ENCODE measurements at regions not wholly inside any gene's neighbourhood (a gene's known extent, or its start where the extent isn't known, plus 50 kb on each side); places are given as distances from the start of the nearest gene placed in this dataset.

DNA sequence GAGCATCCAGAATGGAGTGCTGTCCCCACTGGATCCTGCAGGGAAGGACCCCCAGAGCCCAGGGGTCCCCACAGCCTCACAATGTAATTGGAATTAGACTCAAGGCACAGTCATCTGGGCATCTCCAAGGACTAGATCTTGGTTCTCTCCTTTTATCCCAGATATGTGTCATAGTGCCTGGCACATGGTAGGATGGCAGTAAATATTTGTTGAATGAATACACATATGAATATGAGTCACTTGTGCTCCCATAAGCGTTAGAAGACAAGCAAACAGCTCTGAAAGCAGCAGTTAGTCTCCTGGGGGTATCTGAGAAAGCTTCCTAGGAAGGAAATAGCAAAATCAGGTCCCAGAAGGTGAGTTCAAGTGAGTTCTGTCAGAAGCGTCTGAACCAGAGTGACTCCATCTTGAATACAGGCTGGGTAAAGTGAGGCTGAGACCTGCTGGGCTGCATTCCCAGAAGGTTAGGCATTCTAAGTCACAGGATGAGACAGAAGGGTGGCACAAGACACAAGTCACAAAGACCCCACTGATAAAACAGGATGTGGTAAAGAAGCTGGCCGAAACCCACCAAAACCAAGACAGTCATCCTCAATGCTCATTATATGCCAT lies 234.1 kb upstream of the ID2 start:
- Histone ChIP-seq H3K27me3 (replicated peaks; ENCODE audit: control insufficient read depth, insufficient read depth, low read length, poor library complexity, severe bottlenecking) (no peaks in the 10 kb centered on the region), H3K4me1 (ENCODE audit: control insufficient read depth, insufficient read depth, low read length, poor library complexity, severe bottlenecking) (no peaks in the 10 kb centered on the region), H3K4me3 (ENCODE audit: insufficient read depth, low read depth, low read length, poor library complexity, severe bottlenecking) (no peak overlapping the region), H3K9me3 (ENCODE audit: control insufficient read depth, low read length) (no peaks in the 10 kb centered on the region), H3K36me3 (ENCODE audit: control insufficient read depth, insufficient read depth, low read length) (no peaks in the 10 kb centered on the region), H3K27ac (ENCODE audit: insufficient read depth, low read length, poor library complexity, severe bottlenecking) (no peak overlapping the region)
- no peak for DNase-seq

DNA sequence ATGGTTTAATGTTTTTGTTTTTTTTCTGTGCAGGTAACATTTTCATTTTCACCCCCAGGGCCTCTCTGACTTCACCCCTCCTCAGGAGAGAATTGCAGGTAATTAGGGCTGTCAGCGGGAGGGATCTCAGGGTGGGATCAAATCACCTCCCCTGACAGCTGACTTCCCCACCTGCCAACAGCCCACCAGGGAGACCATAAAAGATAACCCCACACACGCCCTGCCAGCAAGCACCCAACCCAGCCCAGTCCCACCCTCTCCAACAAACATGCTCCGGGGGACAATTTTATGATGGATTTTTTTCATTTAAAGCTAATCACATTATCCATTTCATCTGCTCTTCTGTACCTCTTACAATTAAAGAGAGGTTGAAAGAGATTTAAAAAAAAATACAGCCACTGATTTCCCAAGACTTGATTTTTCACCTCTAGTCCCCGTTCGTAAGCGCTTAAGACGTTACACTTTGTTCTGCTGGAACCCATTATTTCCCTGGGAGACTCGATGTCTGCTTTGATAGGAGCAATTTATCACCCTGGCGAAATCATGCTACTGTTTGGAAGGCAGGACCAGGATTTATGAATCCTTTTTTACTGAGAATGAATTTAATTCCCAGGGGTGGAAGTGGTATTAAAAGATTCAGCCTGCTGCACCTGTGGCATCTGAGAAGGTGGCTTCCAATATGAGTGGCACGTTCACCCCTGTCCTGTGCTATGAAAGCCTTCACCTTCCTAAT lies 232.9 kb upstream of the ID2 start:
- Histone ChIP-seq H3K4me1 (ENCODE audit: control insufficient read depth, insufficient read depth, low read length, poor library complexity, severe bottlenecking) (no peaks in the 10 kb centered on the region), H3K27ac (ENCODE audit: insufficient read depth, low read length, poor library complexity, severe bottlenecking) (no peak overlapping the region), H3K36me3 (ENCODE audit: control insufficient read depth, insufficient read depth, low read length) (no peaks in the 10 kb centered on the region), H3K27me3 (replicated peaks; ENCODE audit: control insufficient read depth, insufficient read depth, low read length, poor library complexity, severe bottlenecking) (no peaks in the 10 kb centered on the region), H3K9me3 (ENCODE audit: control insufficient read depth, low read length) (no peaks in the 10 kb centered on the region), H3K4me3 (ENCODE audit: insufficient read depth, low read depth, low read length, poor library complexity, severe bottlenecking) (no peak overlapping the region)
- no peak for DNase-seq

DNA sequence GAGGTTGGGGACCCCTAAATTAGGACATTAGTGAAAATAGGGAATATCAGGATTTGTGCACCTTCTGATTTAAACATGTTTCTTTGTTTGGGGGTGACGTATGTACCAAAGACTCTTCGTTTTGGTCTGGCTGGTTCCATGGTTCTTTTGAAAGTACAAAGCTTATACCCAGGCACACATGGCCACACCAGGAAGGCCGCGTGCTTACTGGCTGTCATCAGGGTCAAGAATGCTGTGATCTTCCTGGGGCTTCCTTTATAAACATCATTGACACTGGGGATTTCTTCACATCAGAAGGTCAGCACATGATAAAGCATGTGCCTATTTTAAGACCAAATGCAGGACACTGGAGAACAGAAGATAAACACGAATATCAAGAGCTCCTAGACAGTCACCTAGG lies 230.6 kb upstream of the ID2 start:
- peaks cover 12% of the 10 kb centered on the region for H3K4me1 ChIP-seq (ENCODE audit: control insufficient read depth, insufficient read depth, low read length, poor library complexity, severe bottlenecking)
- no peaks in the 10 kb centered on the region for H3K9me3 ChIP-seq (ENCODE audit: control insufficient read depth, low read length)
- no peak overlapping the region for H3K4me3 ChIP-seq (ENCODE audit: insufficient read depth, low read depth, low read length, poor library complexity, severe bottlenecking)
- no peaks in the 10 kb centered on the region for H3K27me3 ChIP-seq (replicated peaks; ENCODE audit: control insufficient read depth, insufficient read depth, low read length, poor library complexity, severe bottlenecking)
- no peaks in the 10 kb centered on the region for H3K36me3 ChIP-seq (ENCODE audit: control insufficient read depth, insufficient read depth, low read length)
- H3K27ac ChIP-seq (ENCODE audit: insufficient read depth, low read length, poor library complexity, severe bottlenecking): no peak overlapping the region
- DNase-seq: no peak

DNA sequence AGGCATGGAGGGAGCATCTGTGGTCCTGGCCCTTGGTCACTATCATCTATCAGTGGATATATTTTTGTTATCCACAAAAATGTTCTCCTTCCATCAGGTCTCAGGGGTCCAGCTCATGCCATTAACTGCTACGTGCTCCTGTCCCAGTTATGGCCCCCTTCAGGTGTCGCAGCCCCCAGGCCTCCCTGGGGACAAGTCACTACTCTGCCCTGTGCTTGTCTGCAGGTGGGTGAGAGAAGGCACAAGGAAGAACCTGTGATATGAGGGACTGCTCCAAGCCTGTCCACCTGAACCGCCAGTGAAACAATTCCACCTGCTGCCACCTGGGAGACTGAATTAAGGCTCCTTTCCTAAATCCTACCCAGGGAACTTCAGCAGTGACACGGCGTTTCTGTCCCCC lies 229.6 kb upstream of the ID2 start:
- no peak overlapping the region for H3K4me3 ChIP-seq (ENCODE audit: insufficient read depth, low read depth, low read length, poor library complexity, severe bottlenecking)
- H3K36me3 ChIP-seq (ENCODE audit: control insufficient read depth, insufficient read depth, low read length): no peaks in the 10 kb centered on the region
- peaks cover 19% of the 10 kb centered on the region for H3K4me1 ChIP-seq (ENCODE audit: control insufficient read depth, insufficient read depth, low read length, poor library complexity, severe bottlenecking)
- H3K27me3 ChIP-seq (replicated peaks; ENCODE audit: control insufficient read depth, insufficient read depth, low read length, poor library complexity, severe bottlenecking): no peaks in the 10 kb centered on the region
- DNase-seq: no peak
- no peak overlapping the region for H3K27ac ChIP-seq (ENCODE audit: insufficient read depth, low read length, poor library complexity, severe bottlenecking)
- H3K9me3 ChIP-seq (ENCODE audit: control insufficient read depth, low read length): no peaks in the 10 kb centered on the region

DNA sequence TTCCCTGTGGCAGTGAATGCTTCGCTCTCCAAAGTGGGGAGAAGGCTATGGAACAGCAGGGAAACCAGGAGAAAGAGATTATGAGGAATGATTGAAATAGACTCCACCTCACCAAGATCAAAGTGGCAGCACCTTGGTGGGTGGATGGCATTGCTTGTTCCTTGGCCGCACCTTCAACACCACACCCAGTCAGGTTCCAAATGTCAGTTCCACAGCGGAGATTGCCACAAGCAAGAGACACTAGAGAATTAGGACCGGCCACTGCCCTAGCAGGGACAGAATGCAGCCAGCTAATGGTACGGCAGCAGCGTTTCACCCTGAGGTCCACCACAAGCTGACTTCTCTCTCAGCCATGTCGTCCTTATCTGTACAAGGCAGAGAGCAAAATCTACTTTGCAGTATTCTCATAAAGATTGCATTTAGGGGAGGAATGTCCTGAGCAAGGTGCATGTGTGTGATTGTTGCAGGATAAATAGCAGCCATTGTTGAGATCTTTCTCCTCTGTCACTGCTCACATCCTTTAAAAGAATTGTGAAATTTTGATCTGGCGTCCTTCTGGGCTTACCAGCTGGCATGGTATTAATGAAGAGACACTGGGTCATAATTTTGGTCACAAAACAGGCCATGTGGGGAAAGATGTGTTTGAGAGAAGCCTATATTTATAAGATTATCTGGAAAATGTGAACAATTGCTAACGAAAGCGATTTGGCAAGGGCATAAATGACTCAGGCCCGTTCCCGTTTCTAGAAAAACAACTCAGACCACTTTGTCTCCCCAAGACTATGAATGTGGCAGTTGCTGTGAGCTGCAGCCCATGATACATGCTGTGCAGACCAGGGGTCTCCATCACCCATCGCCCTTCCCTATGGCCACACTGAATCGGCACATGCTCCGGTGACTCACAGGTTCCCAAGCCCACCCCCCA lies 228.6 kb upstream of the ID2 start:
- H3K36me3 ChIP-seq (ENCODE audit: control insufficient read depth, insufficient read depth, low read length): no peaks in the 10 kb centered on the region
- no peaks in the 10 kb centered on the region for H3K9me3 ChIP-seq (ENCODE audit: control insufficient read depth, low read length)
- peaks cover 27% of the 10 kb centered on the region for H3K4me1 ChIP-seq (ENCODE audit: control insufficient read depth, insufficient read depth, low read length, poor library complexity, severe bottlenecking)
- no peaks in the 10 kb centered on the region for H3K27me3 ChIP-seq (replicated peaks; ENCODE audit: control insufficient read depth, insufficient read depth, low read length, poor library complexity, severe bottlenecking)
- no peak overlapping the region for H3K27ac ChIP-seq (ENCODE audit: insufficient read depth, low read length, poor library complexity, severe bottlenecking)
- no peak for DNase-seq
- no peak overlapping the region for H3K4me3 ChIP-seq (ENCODE audit: insufficient read depth, low read depth, low read length, poor library complexity, severe bottlenecking)

DNA sequence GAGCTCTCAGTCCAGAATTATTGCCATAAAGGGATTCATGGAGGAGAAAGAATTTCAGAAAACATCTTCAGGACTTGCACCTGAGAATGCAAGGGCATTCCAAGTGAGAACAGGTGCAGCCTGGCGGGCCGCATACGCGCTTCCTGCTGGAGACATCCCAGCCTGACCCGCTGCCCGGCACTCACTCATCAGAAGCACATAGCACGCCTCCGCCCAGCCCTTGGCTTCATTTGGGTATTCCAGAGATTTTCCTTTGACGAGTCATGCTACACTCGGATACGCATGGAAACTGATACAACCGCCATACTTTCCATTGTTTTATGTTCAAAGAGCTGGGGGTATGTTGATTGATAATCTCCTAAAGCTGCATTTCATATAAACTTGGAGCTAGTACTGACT lies 228.0 kb upstream of the ID2 start:
- H3K36me3 ChIP-seq (ENCODE audit: control insufficient read depth, insufficient read depth, low read length): no peaks in the 10 kb centered on the region
- no peak for DNase-seq
- H3K27me3 ChIP-seq (replicated peaks; ENCODE audit: control insufficient read depth, insufficient read depth, low read length, poor library complexity, severe bottlenecking): no peaks in the 10 kb centered on the region
- no peaks in the 10 kb centered on the region for H3K9me3 ChIP-seq (ENCODE audit: control insufficient read depth, low read length)
- peaks cover 30% of the 10 kb centered on the region for H3K4me1 ChIP-seq (ENCODE audit: control insufficient read depth, insufficient read depth, low read length, poor library complexity, severe bottlenecking)
- no peak overlapping the region for H3K4me3 ChIP-seq (ENCODE audit: insufficient read depth, low read depth, low read length, poor library complexity, severe bottlenecking)
- no peak overlapping the region for H3K27ac ChIP-seq (ENCODE audit: insufficient read depth, low read length, poor library complexity, severe bottlenecking)

DNA sequence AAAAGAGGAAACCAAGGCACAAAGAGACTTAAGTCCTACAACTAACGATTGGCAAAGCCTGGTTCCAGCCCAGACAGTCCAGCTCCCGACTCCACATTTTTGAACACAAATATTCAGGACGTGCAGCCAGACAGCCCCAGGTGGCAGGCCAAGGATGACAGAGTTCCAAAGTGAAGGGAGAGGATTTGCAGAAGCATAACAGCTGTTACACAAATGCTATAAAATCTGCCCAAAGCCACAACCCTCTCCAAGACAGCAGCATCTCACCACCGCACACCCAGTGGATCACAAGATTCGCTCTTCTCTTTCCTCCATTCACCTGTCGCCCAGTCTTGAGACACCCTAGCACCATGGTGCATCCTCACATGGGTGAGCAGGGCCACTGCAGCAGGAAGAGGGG lies 227.1 kb upstream of the ID2 start:
- no peaks in the 10 kb centered on the region for H3K27me3 ChIP-seq (replicated peaks; ENCODE audit: control insufficient read depth, insufficient read depth, low read length, poor library complexity, severe bottlenecking)
- H3K27ac ChIP-seq (ENCODE audit: insufficient read depth, low read length, poor library complexity, severe bottlenecking): no peak overlapping the region
- H3K9me3 ChIP-seq (ENCODE audit: control insufficient read depth, low read length): no peaks in the 10 kb centered on the region
- no peaks in the 10 kb centered on the region for H3K36me3 ChIP-seq (ENCODE audit: control insufficient read depth, insufficient read depth, low read length)
- H3K4me3 ChIP-seq (ENCODE audit: insufficient read depth, low read depth, low read length, poor library complexity, severe bottlenecking): no peak overlapping the region
- H3K4me1 ChIP-seq (ENCODE audit: control insufficient read depth, insufficient read depth, low read length, poor library complexity, severe bottlenecking): peaks cover 30% of the 10 kb centered on the region
- DNase-seq: no peak

DNA sequence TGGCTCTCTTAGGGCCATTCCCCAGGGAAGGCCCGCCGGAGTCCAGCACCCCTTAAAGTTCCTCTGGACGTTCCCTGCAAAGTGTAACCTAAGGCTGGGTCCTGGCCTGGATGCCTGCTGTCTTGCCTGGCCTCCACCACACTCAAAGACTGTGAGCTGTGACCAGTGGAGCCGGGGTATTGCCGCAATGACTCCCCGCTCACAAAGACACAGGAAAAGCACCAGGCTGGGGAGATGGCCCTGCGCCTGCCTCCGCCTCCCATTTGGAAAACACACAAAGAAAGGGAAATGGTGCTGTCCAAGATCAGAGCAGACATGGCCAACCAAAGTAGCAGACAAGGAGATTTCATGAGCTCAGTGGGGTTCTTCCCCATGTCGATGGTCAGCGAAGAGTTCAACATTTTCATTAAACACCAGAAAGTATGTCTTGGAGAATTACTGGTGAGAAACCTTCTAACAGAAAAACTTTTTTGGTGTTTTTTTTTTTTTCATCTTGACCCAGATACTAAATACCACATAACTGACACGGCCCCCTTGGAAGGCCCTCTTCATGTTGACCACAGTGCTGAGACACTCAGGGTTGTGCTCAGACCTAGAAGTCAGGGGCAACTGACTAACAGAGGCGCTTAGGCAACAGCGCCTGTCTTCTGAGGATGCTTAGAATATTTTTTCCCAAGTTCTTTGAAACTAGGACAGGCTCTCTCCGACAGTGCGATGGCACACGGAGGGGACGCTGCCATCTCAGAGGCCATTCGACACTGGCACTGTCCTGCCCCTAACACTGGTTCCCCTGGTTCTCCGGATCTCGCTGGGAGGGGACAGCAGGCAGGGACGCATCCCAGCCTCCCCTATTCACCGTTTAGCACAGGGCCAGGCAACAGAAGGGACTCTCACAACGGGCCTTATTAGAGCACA lies 226.4 kb upstream of the ID2 start:
- H3K27me3 ChIP-seq (replicated peaks; ENCODE audit: control insufficient read depth, insufficient read depth, low read length, poor library complexity, severe bottlenecking): no peaks in the 10 kb centered on the region
- peak in 2 of 3 donors; percentile 6 to 27 for DNase-seq
- peak overlapping the region; percentile 63 for H3K27ac ChIP-seq (ENCODE audit: insufficient read depth, low read length, poor library complexity, severe bottlenecking)
- peak overlapping the region; percentile 54 for H3K4me3 ChIP-seq (ENCODE audit: insufficient read depth, low read depth, low read length, poor library complexity, severe bottlenecking)
- H3K4me1 ChIP-seq (ENCODE audit: control insufficient read depth, insufficient read depth, low read length, poor library complexity, severe bottlenecking): peaks cover 30% of the 10 kb centered on the region
- H3K9me3 ChIP-seq (ENCODE audit: control insufficient read depth, low read length): no peaks in the 10 kb centered on the region
- no peaks in the 10 kb centered on the region for H3K36me3 ChIP-seq (ENCODE audit: control insufficient read depth, insufficient read depth, low read length)

Data from effector memory CD4-positive, alpha-beta T cell (primary cell).